Stimulated activated CD4-positive, alpha-beta T cell treated with anti-CD3 and anti-CD28 coated beads, Interleukin-4, amount 100 ng/mL, for 24 hours (primary cell): ENCODE measurements at regions not wholly inside any gene's neighbourhood (a gene's known extent, or its start where the extent isn't known, plus 50 kb on each side); places are given as distances from the start of the nearest gene placed in this dataset.

Experiments used
- DNase-seq: peaks from one replicate; pipeline ENCODE4 v3.0.0-alpha.2; 2020

DNA sequence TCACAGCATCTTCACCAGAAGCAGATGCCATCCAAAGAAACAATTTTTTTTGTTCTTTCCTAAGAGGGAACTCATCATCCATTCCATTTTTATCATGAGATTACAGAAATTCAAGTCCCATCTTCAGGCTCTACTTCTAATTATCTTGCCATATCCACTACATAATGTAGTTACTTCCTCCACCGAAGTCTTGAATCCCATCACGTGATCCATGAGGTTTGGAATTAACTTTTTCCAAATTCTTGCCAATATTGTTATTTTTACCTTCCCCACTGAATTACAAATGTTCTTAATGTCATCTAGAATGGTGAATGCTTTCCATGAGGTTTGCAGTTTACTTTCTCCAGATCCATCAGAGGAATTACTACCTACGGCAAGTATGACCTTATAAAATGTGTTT lies 1014.7 kb upstream of the LRRN3 start:
- no peak for DNase-seq

DNA sequence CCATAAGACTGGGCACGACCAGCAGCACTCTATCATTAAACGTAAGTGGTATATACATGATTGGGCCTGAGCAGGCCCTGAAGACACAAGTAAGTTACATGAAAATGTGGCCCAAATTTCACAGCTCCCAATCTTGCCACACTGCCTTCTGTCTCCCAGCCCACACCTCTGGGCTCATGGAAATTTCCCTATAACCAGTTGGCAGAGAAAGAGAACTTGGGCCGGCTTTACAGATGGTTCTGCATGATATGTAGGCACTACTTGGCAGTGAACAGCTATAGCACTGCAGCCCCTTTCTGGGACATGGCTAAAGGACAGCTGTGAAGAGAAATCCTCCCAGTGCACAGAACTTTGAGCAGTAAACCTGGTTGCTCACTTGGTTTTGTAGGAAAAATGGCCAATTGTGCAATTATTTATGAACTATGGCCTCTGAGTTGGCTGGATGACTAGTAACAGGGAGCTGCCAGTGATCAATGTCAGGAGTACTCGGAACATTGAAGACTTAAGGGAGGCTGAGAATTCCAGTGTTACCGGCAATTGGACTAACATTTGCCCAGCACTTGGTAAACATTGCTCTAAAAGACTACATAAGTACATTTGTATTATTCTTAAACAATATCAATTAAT lies 1006.6 kb upstream of the LRRN3 start:
- DNase-seq = no peak

DNA sequence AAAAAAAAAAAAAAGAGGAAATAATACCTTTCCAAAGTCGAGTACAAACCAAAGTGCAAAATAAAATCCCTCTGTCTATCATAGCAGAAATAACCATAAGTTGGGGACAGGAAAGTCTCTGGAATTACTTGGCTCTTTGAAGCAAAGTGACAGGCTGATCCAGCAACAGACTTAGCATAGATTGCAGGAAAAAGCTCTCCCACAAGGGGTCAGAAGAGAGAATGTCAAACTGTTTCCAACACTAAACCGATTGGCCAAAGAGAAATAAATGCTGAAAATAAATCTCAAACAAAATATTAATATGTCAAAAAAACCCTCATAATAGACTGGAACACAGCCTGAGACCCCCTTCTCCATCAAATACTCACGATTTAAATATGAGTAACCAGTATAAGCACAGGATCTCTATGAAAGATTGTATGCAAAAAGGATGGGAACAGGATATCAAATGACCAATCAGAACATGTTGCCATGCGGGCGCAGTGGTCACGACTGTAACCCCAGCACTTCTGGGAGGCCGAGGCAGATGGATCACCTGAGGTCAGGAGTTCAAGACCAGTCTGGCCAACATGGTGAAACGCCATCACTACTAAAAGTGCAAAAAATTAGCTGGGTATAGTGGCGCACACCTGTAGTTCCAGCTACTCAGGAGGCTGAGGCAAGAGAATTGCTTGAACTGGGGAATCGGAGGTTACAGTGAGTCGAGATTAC lies 1000.7 kb upstream of the LRRN3 start:
- DNase-seq = peak; percentile 8

DNA sequence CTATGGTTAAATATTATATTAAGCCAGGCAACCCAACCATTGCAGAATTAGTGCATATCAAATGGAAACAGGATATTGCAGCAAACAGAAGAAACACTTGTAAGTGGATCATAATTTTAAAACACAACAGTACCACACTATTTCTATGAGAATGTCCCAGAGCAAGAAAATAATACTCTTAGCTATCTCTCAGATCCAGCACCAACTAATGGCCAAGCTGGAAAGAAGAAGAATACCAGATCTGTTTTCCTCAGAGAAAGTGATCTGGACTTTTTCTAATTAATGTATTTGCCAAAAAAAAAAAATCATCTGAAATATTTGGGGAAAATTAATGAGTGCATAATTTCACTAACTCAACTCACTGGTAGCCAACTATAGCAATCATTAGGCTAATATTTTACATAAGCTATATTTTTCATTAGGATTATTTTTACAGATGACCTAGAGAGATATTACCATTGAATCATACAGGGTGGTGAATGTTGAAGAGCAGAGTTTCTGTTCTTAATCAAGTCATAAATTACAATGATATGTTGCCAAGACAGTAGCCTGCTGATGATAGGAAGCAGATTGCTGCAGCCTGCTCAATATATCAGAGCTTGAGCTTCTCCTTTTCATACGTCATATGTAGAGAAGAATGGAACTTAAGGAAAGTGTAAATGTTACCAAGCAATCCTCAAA lies 995.4 kb upstream of the LRRN3 start:
- no peak for DNase-seq

DNA sequence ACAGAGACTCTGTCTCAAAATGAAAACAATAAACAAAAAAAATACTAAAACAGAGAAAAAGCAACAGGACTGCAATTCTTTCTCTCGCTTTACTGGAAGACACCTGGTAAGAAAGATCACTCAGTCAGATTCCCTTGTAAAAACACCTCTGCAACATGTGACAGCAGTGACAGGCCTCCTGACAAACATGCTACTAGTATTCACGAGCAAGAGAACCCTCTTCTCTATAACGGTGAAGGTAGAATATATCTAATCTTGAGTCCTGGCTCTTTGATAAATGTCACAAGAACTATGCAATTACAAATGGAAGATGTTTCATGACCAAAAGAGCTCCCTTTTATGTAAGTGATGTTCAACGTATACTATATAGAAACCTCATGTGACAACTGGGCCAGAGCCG lies 986.7 kb upstream of the LRRN3 start:
- no peak for DNase-seq

DNA sequence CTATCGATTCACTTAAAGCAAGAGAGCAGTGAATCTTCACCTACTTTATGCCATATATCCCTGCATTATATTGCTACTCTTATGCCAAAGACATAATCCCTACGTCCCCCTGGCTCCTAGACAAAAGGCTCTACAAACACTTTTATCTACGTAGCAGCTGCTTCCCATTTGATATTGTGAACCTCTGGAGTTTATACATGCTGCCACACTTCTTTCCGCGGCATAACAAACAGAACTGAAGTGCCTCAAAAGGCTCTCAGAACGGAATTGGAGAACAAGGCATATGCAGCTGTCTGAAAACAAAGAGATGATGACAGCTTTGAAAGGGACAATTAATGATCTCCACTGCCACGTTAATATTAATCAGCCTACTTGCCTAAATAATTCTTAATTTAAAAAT lies 985.6 kb upstream of the LRRN3 start:
- DNase-seq = no peak

DNA sequence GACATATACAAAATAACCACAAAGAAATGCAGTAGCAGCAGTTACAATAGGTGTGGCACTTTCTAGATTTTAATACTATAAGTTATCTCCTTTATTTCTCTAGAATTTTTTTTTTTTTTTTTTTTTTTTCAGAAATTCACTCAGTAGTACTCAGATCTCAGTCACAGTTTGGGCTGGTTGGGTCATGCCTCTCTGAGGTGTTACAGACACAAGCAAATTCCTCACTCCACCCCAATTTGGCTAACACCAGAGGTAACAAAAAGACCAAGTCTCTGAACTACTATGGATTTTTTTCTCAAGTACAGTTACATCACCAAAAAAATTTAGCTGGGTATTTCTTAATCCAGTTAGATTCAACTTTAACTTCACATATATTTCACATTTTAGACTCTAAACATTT lies 985.1 kb upstream of the LRRN3 start:
- DNase-seq = no peak

DNA sequence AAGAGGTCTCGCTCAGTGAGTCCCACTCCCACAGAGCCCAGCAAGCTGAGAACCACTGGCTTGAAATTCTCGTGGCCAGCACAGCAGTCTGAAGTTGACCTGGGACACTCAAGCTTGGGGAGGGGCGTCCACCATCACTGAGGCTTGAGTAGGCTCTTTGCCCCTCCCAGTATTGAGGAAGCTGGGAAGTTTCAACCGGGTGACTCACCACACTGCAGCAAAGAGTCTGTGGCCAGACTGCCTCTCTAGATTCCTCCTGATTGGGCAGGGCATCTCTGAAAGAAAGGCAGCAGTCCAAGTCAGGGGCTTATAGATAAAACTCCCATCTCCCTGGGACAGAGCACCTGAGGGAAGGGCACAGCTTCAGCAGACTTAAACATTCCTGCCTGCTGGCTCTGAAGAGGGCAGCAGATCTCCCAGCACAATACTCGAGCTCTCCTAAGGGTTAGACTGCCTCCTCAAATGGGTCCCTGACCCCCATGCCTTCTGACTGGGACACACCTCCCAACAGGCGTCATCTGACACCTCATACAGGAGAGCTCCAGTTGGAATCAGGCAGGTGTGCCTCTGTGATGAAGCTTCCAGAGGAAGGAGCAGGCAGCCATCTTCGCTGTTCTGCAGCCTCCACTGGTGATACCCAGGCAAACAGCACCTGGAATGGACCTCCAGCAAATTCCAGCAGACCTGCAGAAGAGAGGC lies 970.9 kb upstream of the LRRN3 start:
- DNase-seq = no peak

DNA sequence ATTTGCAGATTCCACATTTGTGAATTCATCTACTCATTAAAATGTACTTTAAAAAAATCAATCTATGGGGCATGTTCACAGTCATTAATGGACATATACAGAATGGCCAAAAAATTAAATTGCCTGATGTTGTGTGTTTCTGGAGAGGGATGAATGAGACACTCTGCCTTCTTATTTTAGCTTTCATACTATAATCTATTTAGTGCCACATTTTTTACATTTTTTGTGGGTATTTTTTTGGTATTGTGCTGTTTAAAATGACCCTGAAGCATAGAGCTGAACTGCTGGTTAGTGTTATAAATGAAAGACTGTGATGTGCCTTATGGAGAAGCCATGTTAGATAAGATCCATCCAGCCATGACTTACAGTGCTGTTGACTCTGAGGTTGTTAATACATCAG lies 961.8 kb upstream of the LRRN3 start:
- DNase-seq = no peak

DNA sequence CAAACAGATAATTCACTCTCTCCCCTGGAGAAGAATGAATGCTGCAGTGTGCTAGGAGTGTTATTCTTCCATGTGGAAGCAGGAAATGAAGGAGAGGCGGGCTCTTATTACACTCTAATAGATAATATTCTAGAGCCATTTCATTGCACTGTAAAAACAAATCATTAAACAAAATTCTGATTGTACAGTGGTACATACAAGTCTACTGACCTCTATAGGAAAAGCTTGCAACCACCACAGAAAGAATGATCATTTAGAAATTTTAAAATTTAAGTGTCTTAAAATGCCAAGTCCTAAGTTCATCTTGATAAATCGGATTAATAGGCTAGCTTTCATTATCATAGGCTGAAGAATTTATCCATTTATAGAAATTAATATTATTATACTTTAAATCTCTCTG lies 960.3 kb upstream of the LRRN3 start:
- no peak for DNase-seq

DNA sequence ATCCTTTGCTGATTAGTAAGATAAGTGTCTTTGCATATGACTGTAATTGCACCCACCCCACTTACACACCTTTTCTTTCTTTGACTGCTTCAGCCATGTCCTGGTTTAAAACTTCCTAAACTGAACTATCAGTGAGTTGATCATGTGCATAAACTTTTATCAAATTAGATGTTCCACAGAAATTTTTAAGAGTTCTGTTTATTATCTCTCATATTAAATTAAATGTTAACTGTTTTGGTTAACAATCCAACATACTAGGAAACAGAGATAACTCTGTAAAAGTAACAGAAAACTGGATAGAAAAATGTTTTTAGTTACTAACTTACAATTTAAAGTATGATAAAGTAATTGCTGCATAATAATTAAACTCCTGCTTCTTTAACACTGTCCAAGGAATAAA lies 959.6 kb upstream of the LRRN3 start:
- no peak for DNase-seq

DNA sequence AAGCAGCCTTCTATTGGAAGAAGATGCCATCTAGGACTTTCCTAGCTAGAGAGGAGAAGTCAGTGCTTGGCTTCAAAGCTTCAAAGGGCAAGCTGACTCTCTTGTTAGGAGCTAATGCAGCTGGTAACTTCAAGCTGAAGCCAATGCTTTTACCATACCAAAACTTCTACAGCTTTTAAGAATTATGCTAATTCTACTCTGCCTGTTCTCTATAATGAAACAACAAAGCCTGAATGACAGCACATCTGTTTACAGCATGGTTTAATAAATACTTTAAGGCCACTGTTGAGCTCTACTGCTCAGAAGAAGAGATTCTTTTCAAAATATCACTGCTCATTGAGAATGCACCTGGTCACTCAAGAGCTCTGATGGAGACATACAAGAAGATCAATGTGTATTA lies 951.9 kb upstream of the LRRN3 start:
- DNase-seq = no peak

DNA sequence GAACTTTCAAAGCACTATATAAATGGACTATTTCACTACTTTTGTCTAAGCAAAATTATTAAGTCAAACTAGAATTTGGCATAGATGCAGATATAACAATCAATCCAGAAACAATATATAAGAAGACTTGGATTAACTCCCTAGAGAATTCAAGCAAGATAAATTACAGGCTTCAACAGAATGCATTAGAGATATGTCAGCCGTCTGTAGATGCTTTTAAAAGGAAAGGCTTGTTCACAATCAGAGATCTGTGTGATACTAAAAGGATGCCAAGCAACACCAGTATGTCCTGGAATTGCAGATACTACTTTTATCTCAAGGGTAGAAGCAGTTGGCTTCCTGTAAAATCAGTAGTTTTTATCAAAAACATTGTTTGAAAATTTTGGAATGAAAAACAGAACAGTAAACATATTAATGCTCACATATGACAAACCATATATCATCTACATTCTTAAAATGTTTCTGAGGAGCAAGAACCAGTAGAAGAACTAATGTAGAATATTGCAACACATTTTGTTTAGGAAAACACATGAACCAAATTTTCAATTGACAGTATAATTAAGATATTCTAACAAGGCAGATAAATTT lies 947.9 kb upstream of the LRRN3 start:
- no peak for DNase-seq

DNA sequence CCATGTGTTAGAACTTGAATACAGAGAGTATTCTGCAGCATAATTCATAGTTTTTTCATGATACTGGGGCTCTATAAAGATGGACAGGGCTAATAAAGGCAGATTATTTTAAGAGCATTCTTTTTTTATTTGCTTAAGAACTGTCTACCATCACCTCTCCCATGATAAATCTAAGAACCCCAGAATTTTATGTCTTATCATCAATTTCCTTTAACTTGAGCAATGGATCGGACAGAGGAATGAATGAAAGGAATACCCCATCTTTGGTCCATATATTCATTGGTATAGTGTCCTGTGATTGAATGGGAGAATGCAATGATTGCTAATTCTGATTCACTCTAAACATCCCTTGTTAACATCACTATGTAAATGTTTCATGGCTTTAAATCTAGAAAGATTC lies 946.3 kb upstream of the LRRN3 start:
- no peak for DNase-seq

DNA sequence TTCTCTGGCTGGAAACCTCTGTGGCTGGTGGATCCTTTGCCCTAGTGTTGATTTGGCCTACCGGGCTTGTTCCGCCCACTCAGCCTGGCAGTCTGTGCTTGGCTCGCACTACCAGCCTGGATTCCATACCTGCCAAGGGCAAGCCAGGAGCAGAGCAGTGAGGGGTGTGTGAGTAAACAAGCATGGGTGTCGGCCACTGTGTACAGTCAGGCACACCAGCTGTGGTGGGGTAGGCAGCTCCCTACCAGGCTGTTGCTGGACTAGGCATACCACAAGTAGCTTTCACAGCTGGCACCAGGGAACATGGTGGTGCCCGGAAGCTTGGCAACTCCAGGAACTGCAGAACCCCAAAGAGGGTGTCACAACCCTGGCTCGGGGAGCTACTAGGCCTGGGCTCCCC lies 942.9 kb upstream of the LRRN3 start:
- no peak for DNase-seq

DNA sequence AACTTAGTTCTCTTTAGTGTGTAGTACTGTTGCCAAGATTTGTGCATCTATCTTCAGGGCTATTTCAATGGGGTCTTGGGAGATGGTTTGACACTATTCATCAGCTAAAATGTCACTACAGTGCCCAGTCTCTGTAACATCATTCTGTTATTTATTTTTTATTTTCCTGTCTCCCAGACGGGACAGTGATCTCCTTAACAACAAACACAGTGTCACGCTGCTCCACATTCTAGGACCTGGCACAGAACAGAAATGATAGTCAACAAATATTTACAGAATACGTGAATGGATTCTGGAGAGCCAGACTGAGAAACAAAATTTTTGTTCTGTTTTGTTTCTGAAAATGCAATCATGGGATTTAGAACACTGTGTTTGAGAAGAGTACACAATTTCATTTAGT lies 937.7 kb upstream of the LRRN3 start:
- no peak for DNase-seq

DNA sequence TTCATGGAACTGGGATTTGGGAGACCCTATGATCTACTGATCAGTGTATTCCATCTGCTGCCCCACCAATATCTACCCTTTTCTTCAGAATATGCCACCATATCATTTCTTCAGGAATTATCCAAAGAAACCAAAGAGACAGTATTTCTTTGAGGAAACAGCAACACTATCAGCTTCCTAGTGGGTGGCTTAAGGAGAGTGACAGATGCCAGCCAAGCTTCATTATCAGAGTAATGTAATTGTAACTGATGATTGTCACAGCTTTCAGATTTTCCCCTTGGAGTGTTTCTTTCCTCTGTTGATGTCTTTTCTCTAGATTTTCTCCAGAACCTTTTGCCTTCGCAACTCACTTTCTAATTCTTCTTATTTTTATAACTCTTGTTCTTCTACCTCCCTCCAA lies 934.4 kb upstream of the LRRN3 start:
- no peak for DNase-seq

DNA sequence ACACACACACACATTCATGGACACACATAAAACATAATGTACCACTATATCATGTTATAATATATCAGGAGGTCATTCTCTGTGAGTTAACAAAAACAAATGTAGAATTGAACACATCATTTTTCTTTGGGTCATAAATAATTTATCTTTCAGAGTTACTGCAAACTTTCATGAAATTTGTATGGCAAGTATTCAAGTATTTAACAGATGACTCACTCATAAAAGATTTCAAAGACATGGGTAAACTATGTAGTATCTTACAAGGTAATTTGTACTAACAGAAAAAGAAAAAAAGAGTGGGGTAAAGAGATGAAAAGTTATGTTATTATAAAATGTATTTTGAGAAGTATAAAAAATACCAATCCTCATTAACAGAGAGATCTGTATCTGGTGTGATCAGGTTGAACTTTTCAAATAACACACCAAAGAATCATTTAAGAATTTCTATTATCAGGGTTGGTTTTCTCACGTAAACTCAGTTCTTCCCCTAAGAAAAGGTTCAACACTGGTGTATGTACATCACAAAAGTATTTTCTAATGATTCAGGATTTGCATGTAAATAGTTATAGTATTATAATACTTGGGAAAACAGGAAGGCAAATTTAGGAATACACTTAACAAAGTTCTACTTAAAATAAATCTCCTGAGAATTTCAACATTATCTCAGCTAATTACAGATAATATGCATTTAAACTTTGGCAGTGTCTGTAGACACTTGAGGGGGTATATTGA lies 933.1 kb upstream of the LRRN3 start:
- DNase-seq = no peak

DNA sequence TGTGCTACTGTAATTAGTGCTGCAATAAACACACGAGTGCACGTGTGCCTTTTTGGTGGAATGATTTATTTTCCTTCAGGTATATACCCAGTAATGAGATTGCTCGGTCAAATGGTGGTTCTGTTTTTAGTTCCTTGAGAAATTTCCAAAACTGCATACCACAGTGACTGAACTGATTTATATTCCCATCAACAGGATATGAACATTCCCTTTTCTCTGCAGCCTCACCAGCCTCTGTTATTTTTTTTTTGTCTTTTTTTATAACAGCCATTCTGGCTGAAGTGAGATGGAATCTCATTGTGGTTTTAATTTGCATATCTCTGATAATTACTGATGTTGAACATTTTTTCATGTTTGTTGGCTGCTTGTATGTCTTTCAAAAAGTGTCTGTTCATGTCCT lies 922.9 kb upstream of the LRRN3 start:
- no peak for DNase-seq

DNA sequence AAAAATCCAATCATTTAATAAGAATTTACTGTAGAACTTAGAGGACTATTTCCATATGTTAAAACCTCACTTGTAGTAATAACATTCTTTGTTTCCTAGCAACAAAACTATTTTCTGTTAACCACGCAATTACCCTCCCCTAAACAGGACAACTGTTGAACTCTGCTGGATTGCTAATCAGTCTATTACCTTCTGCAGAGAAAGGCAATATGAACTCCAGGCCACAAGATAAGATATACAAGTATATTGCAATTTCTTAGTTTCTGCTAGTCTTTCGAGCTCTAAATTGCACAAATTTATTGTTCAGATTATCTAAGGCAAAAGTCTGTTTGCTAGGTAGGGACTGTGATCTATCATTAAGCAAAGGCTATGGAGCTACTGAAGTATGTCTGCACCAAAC lies 920.1 kb upstream of the LRRN3 start:
- no peak for DNase-seq

DNA sequence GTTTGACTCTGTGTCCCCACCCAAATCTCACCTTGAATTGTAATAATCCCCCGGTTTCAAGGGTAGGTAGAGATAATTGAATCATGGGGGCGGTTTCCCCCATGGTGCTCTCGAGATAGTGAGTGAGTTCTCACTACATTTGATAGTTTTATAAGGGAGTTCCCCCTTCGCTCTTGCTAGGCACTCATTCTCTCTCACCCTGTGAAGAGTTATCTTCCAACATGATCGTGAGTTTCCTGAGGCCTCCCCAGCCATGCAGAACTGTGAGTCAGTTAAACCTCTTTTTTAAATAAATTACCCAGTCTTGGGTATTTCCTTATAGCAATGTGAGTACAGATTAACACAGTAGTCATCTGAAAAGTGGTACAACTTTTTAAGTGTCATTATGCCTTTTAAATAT lies 913.5 kb upstream of the LRRN3 start:
- DNase-seq = peak; percentile 3

DNA sequence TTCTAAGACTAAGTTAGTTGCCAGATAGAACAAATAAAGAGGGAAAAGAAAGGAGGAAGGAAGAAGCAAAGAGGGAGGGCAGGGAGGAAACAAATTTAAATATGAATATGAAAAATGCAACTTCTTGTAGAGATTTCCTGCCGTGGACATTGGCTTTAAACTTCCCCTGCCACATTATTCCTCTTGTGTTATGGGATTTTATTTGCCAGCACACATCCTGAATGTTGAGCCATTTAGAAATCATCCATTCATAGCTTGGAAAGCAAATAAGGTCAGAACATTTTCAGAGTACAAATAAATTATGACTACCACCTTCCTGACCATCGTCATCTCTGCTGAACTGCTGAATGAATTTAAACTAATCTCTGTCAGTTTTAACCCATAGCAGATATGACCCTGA lies 911.9 kb upstream of the LRRN3 start:
- DNase-seq = no peak

DNA sequence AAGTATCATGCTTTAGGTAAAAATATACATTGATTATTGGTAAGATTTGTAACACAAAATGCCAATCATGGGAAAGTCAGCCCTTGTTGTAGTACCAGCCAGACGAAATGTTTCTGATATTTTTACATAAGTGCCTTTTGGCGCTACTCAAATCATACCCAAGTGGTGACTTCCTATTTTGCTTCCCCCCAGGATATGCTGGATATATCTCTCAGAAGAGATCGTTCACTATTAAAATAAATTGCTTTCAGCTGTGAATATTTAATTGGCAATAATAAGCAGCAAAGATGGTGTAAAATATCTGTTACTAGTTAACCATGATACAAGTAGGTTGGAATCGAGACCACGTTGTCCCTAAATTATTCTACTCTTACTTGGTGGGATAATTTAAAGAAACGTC lies 909.2 kb upstream of the LRRN3 start:
- no peak for DNase-seq
